Hindlimb muscle (tissue), 1 donor: ENCODE measurements at regions not wholly inside any gene's neighbourhood (a gene's known extent, or its start where the extent isn't known, plus 50 kb on each side); places are given as distances from the start of the nearest gene placed in this dataset.

Experiments
- DNase-seq: peaks from one replicate; pipeline ENCODE4 v3.0.0-alpha.2; 2013

GRCh38 chr13:31898378-31899071 lies 133.0 kb upstream of the FRY start:
- DNase-seq = no peak

GRCh38 chr13:31901985-31902384 lies 129.6 kb upstream of the FRY start:
- no peak for DNase-seq

- DNase-seq = no peak
Observed at GRCh38 chr13:31903111-31903815, 128.3 kb upstream of the FRY start.

- DNase-seq = no peak
Observed at GRCh38 chr13:31904941-31905824, 126.4 kb upstream of the FRY start.

- DNase-seq = no peak
Observed at GRCh38 chr13:31905961-31906360, 125.6 kb upstream of the FRY start.

GRCh38 chr13:31908696-31909411 lies 122.7 kb upstream of the FRY start:
- DNase-seq = no peak

DNA sequence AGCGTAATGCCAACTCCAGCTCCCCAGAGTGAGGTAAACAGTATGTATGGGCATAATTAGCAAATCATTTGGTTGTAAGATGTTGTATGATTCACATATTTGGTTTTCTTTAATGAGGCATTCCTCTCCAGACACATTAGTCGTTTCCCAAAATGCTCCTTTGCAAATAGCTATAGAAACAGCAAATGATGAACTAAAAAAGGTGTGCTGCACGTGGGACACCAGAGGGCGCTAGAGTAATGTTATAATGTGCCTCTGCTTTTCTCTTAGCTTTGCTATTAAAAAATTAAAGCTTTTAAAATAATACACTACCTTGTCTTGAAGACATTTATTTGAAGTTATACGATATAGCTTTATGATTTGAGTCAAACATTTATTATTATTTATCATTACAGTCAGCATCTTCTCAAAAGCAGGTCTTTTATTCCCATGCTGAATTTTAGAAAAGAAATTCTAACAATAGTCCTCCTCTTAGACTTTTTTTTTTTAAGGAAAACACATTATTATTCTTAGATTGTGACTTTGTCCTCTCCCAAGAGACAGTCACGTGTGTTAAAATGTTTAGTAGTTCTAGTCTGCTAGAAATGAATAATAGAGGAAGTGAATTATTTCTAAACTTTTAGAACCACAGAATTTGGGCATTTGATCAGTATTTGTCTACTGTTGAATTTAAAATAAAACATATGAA lies 121.6 kb upstream of the FRY start:
- peak; percentile 78 for DNase-seq

DNA sequence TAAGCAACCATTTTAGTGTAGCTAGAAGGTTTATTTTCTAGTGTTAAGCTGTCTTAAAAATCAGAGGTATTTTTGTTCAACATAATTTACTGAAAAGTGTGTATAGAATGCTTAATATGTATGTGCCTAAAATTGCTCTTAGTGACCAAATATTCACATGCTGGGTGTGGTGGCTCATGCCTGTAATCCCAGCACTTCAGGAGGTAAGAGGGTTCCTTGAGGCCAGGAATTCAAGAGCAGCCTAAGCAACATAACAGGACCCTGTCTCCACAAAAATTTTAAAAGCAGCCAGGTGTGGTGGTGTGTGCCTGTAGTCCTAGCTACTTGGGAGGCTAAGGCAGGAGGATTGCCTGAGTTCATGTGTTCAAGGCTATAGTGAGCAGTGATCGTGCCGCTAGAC lies 120.9 kb upstream of the FRY start:
- no peak for DNase-seq

- no peak for DNase-seq
Observed at GRCh38 chr13:31912647-31913401, 118.8 kb upstream of the FRY start.

GRCh38 chr13:31913459-31913858 lies 118.1 kb upstream of the FRY start:
- no peak for DNase-seq

DNA sequence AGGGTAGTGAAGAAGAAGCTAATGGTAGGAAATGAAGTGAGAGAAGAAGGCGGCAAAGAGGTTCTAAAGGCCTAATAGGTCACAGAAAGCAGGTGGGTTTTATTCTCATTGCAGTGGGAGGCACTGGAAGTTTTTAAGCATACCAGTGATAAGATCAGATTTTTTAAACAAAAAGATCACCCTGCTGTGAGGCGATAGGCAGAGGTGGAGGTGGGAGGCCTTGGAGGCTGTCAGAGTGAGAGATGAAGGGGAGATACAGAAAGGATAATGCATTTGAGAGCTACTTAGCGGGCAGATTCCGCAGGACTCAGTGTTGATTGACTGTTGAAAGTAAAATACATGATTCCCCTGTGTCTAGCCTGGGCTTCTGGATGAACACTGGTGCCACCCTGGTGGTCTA lies 116.7 kb upstream of the FRY start:
- DNase-seq = no peak

DNA sequence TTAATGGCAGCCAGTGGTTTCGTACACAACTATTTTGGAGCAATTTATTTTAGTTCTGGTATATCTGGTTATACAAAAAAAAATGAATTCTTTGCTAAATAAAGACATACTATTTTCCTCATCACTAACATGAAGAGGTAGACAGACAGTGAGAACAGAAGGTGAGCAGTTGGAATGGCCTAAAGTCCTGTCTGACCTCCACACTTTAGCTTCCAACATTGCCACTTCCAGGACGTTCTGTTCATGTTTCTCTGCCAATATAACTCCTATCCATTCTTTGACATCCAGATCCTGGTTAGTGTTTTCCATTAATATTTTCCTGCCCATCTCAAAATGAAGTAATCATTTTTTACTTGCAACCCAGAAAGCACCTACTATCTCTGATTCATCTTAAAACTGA lies 112.9 kb upstream of the FRY start:
- DNase-seq = no peak

DNA sequence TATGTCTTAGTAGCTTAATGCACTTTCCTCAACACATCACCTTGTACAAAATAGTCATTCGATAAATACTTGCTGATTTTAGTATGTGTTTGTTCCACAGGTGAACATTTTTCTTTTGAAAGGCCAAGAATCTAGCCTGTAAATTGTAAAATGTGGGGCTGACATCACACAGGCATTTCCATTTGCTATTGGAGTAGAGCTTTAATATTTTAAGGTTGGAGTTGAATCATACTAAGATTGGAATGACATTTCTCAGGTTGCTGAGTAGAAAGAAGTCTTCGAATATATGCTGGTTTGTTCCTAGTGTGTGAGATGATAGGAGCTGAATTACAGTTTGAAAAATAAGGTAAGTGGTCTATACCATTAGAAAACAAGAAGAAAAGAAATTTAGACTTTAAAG lies 112.3 kb upstream of the FRY start:
- DNase-seq = no peak

GRCh38 chr13:31919971-31920726 lies 111.4 kb upstream of the FRY start:
- DNase-seq = no peak

DNA sequence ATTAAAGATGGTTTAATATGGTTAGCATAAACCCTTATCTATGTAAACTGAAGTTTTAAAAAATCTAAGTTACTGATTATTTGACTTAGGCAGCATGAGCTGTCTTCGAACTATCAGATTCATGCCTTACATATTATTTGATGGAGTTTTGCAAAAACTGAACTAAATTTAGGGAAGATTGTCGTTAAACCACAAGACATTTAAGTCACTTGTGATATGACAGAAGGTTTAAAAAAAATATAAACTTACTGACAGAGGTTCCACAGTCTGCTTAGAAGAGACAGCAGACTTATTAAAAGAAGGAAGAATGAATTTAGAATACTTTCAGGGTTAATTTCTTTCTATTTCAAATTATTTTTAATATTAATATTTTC lies 110.9 kb upstream of the FRY start:
- DNase-seq = no peak

GRCh38 chr13:31922724-31923123 lies 108.8 kb upstream of the FRY start:
- DNase-seq = no peak

DNA sequence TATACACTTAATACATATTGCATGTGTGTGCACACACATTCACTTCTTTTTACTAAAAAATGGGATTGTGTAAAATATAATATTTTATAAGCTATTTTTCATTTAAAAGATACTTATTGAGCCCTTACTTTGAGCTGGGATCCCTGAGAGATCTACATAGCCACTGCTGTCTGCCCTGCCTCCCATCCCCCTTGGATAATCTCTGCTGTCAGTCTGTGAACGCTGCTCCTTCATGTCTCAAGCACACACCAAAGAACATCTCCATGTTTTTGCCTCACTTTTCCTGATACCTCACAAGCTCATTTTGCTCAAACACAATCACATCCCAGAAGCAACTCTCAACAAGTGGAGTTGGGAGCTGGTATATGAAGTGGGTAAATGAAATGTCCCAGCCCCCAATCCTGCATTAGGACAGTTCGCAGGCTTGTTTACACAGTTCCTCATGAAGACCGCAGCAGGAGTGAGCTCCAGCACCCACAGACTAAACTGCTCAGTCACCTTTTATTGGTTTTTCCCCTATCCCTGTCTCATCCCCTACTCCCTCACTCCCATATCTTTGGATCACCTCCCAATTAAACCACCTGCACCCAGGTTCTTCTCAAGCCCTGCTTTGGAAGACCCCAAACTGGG lies 108.3 kb upstream of the FRY start:
- DNase-seq = no peak

DNA sequence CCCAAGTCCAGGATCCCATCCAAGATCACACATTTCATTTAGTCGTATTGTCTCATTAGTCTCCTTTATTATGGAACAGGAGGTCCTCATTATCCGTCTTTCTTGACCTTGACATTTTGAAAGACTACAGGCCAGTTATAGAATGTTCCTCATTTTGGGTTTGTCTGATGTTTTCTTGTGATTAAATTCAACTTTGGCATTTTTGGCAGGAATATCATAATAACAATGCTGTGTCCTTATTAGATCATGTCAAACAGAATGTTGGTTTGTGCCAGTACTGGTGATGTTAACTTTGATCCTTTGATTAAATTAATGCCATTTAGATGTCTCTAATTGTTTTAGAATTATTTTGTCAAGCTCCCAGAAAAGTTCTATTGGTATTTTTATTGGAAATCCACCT lies 106.5 kb upstream of the FRY start:
- DNase-seq = no peak

- no peak for DNase-seq
Observed at GRCh38 chr13:31927219-31927653, 104.3 kb upstream of the FRY start.
